Erythroblast (primary cell): ENCODE measurements at regions not wholly inside any gene's neighbourhood (a gene's known extent, or its start where the extent isn't known, plus 50 kb on each side); places are given as distances from the start of the nearest gene placed in this dataset.

ENCODE experiments used
- GATA1 ChIP-seq: IDR thresholded peaks from 2 replicates; pipeline ENCODE4 v1.6.1; 2011; ENCODE audit warnings: low read depth, mild to moderate bottlenecking, control low read depth, low read length, moderate library complexity
- POLR2A ChIP-seq: IDR thresholded peaks from 2 replicates; pipeline ENCODE4 v1.6.1; 2011; ENCODE audit warnings: mild to moderate bottlenecking, low read length

DNA sequence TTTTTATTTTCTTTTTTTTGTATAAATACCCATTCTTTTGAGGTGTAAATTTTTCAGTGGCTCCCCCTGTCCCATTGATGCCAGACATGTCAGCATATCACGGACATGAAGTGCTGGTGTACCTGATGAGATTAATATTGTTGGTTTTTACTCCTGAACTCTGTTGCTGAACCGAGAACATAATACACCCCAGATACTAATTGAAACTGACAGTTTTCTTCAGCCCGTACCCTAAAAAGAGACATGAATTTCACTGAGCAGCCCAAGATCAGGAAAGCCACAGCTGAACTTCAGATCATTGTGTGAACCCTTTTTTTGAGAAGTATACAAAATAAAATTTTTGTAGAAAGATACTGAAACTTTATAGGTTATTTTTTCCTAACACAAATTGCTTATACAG, 75.7 kb downstream of the PRDM9 start:
- no peak for TF ChIP-seq POLR2A
- no peak for TF ChIP-seq GATA1
